Pancreas (tissue), 10 donors: ENCODE measurements at regions not wholly inside any gene's neighbourhood (a gene's known extent, or its start where the extent isn't known, plus 50 kb on each side); places are given as distances from the start of the nearest gene placed in this dataset.
"Not testable (repeated sequence)": the region's sequence is repeated elsewhere in the genome, so short reads cannot be mapped to it uniquely, and the experiment has no call there.

Experiments
- ATAC-seq, 4 donors: fragments of 200-7000 bp; cut with Tn5 transposase; one replicate each; pipeline versions ENCODE4 v1.8.0 to v1.9.1; 2020; ENCODE audit warnings: mild to moderate bottlenecking in 4 of 4, moderate library complexity in 4 of 4
- DNase-seq, 6 donors: peaks; one replicate each; pipeline ENCODE4 v3.0.0-alpha.2; 2020
- FAIRE-seq: peaks from 2 replicates; lab custom pipeline; 2012; peaks lifted over from hg19 to GRCh38; lab: Jason Lieb, UNC
- H3K27ac ChIP-seq, 4 donors: fragments of 200-600 bp; sonication (generic); 1 replicate in 3 of 4; 2 replicates in 1 of 4; pipeline versions ENCODE4 v1.5.0 to v1.8.0; 2020
- H3K27me3 ChIP-seq, 4 donors: fragments of 200-600 bp; one replicate each; pipeline ENCODE4 v1.8.0; 2021
- H3K36me3 ChIP-seq, 3 donors: fragments of 200-600 bp; sonication (generic) in 1 of 3; one replicate each; pipeline versions ENCODE4 v1.5.0 to v1.8.0; 2020 to 2021
- H3K4me1 ChIP-seq, 3 donors: fragments of 200-600 bp; one replicate each; pipeline ENCODE4 v1.8.0; 2021
- H3K4me3 ChIP-seq, 4 donors: fragments of 200-600 bp; sonication (generic) in 2 of 4; one replicate each; pipeline versions ENCODE4 v1.5.0 to v1.8.0; 2020 to 2021
- H3K9me3 ChIP-seq, 4 donors: fragments of 200-600 bp; one replicate each; pipeline ENCODE4 v1.8.0; 2021
- WGBS, 2 donors: extraction: QIAGEN DNeasy Blood & Tissue Kit; methylation state at CpG; one replicate each; pipeline ENCODE4 v1.1.7; 2013; 5-methylcytosine and 5-hydroxymethylcytosine counted together
- intact Hi-C, 3 donors: fragments of 100-400 bp; cut with DNase I; formaldehyde crosslinking; loops; one replicate each; pipeline versions ENCODE4 v1.11.1 to v1.14.2; 2022
- donor health status: healthy with polysubstance abuse.
- donor health status: DM: no; HTN: no; CAD: no; lungs with moderate emphysema.
- donor health status: DM: no; HTN: no; CAD: no.
- donor health status: control.
- donor health status: control.
- donor health status: Bipolar disorder and iron deficiency.
- donor health status: DM: yes; HTN: yes; CAD: no.
- donor health status: DM: no; HTN: no; CAD: no.
- donor health status: DM: no; HTN: no; CAD: no.
- donor health status: DM: yes; HTN: yes; CAD: no.

GRCh38 chr4:49138818-49139217, 152.7 kb downstream of the CWH43 start:
- WGBS, 2 donors: 69 to 82% methylated on average over 4 to 5 of the region's 10 CpGs

DNA sequence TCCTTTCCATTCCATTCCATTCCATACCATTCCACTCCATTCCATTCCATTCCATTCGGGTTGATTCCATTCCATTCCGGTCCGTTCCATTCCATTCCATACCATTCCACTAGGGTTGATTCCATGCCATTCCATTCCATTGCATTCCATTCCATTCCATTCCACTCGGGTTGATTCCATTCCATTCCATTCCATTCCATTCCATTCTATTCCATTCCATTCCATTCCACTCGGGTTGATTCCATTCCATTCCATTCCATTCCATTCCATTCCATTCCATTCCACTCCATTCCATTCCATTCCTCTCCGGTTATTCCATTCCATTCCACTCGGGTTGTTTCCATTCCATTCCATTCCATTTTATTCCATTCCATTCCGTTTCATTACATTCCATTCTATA, 153.4 kb downstream of the CWH43 start:
- H3K27ac ChIP-seq, intact Hi-C loops, H3K36me3 ChIP-seq, FAIRE-seq, DNase-seq, H3K4me3 ChIP-seq, H3K9me3 ChIP-seq, H3K4me1 ChIP-seq, H3K27me3 ChIP-seq: not testable (repeated sequence)
- ATAC-seq: peak; percentile 67 to 82 (median 72)
- WGBS, 2 donors: 69 to 70% methylated on average over 7 of the region's 8 CpGs

More at GRCh38 chr4:49138818-49139217, 152.7 kb downstream of the CWH43 start:
- ATAC-seq, intact Hi-C loops, H3K27ac ChIP-seq, H3K36me3 ChIP-seq, H3K27me3 ChIP-seq, DNase-seq, H3K4me3 ChIP-seq, FAIRE-seq, H3K9me3 ChIP-seq, H3K4me1 ChIP-seq: not testable (repeated sequence)

DNA sequence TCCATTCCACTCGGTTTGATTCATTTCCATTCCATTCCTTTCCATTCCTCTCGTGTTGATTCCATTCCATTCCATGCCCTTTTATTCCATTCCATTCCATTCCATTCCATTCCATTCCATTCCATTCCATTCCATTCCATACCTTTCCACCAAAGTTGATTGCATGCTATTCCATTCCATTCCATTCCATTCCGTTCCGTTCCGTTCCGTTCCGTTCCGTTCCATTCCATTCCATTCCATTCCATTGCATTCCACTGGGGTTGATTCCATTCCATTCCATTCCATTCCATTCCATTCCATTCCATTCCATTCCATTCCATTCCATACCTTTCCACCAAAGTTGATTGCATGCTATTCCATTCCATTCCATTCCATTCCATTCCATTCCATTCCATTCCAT, 154.3 kb downstream of the CWH43 start:
- H3K4me3 ChIP-seq, H3K27me3 ChIP-seq, ATAC-seq, H3K4me1 ChIP-seq, H3K27ac ChIP-seq, H3K36me3 ChIP-seq, intact Hi-C loops, FAIRE-seq, H3K9me3 ChIP-seq: not testable (repeated sequence)
- 34 to 35% methylated on average over 8 of the region's 8 CpGs for WGBS, 2 donors
- DNase-seq: peak in 4 of 6 donors; percentile 28 to 80 (median 52)

- H3K27ac ChIP-seq, H3K27me3 ChIP-seq, FAIRE-seq, H3K9me3 ChIP-seq, intact Hi-C loops, DNase-seq, H3K4me1 ChIP-seq, H3K4me3 ChIP-seq, H3K36me3 ChIP-seq: not testable (repeated sequence)
- ATAC-seq: peak; percentile 39 to 58 (median 49)
- 62 to 68% methylated on average over 5 to 6 of the region's 8 CpGs for WGBS, 2 donors
These were observed 155.9 kb downstream of the CWH43 start for GRCh38 chr4:49141955-49142354.

DNA sequence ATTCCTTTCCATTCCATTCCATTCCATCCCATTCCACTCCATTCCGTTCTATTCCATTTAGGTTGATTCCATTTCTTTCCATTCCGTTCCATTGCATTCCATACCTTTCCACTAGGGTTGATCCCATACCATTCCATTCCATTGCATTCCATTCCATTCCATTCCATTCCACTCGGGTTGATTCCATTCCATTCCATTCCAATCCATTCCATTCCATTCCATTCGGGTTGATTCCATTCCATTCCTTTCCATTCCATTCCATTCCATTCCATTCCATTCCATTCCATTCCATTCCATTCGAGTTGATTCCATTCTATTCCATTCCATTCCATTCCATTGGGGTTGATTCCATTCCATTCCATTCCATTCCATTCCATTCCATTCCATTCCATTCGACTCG, 161.1 kb downstream of the CWH43 start:
- 48 to 58% methylated on average over 7 of the region's 7 CpGs for WGBS, 2 donors
- H3K27me3 ChIP-seq, H3K36me3 ChIP-seq, intact Hi-C loops, H3K27ac ChIP-seq, H3K4me1 ChIP-seq, H3K9me3 ChIP-seq, H3K4me3 ChIP-seq, DNase-seq, FAIRE-seq: not testable (repeated sequence)
- peak; percentile 56 to 72 (median 64) for ATAC-seq

DNA sequence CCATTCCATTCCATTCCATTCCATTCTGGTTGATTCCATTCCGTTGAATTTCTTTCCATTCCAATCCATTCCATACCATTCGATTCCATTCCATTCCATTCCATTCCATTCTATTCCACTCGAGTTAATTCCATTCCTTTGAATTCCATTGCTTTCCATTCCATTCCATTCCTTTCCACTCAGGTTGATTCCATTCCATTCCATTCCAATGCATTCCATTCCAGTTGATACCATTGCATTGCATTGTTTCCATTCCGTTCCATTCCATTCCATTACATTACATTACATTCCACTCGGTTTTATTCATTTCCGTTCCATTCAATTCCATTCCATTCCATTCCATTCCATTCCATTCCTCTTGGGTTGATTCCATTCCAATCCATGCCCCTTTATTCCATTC, 161.5 kb downstream of the CWH43 start:
- H3K27me3 ChIP-seq, H3K4me3 ChIP-seq, DNase-seq, H3K9me3 ChIP-seq, FAIRE-seq, H3K4me1 ChIP-seq, ATAC-seq, H3K27ac ChIP-seq, intact Hi-C loops, H3K36me3 ChIP-seq: not testable (repeated sequence)
- WGBS, 2 donors: 37 to 49% methylated on average over 6 of the region's 6 CpGs

DNA sequence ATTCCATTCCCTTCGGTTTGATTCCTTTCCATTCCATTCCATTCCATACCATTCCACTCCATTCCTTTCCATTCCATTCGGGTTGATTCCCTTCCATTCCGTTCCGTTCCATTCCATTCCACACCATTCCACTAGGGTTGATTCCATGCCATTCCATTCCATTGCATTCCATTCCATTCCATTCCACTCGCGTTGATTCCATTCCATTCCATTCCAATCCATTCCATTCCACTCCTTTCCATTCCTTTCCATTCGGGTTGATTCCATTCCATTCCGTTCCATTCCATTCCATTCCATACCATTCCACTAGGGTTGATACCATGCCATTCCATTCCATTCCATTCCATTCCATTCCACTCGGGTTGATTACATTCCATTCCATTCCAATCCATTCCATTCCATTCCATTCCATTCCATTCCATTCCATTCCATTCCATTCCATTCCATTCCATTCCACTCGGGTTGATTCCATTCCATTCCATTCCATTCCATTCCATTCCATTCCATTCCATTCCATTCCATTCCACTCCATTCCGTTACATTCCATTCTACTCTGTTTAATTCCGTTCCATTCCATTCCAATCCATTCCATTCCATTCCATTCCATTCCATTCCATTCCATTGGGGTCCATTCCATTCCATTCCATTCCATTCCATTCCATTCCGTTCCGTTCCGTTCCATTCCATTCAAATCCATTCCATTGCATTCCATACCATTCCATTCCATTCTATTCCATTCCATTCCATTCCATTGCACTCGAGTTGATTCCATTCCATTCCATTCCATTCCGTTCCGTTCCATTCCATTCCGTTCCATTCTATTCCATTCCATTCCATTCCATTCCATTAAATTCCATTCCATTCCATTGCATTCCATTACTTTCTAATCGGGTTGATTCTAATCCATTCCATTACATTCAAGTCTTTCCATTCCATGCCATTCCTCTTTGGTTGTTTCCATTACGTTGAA, 163.2 kb downstream of the CWH43 start:
- H3K27me3 ChIP-seq, FAIRE-seq, H3K4me3 ChIP-seq, intact Hi-C loops, H3K27ac ChIP-seq, H3K9me3 ChIP-seq, H3K36me3 ChIP-seq, H3K4me1 ChIP-seq: not testable (repeated sequence)
- ATAC-seq (peak; percentile 86 to 95 (median 88)), DNase-seq (peak in 1 of 6 donors; percentile 28)
- WGBS, 2 donors: 50 to 58% methylated on average over 21 of the region's 21 CpGs

DNA sequence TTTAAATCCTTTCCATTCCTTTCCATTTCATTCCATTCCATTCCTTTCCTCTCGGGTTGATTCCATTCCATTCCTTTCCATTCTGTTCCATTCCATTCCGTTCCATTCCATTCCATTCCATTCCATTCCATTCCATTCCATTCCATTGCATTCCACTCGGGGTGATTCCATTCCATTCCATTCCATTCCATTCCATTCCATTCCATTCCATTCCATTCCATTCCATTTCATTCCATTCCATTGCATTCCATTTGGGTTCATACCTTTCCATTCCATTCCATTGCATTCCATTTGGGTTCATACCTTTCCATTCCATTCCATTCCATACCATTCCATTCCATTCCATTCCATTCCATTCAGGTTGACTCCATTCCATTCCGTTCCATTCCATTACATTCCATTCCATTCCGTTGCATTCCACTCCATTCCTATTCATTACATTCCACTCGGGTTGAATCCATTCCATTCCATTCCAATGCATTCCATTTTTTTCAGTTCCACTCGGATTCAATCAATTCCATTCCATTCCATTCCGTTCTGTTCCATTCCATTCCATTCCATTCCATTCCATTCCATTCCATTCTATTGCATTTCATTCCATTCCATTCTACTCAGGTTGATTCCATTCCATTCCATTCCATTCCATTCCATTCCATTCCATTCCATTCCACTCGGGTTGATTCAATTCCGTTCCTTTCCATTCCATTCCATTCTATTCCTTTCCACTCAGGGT, 164.4 kb downstream of the CWH43 start:
- not testable (repeated sequence) for FAIRE-seq, H3K36me3 ChIP-seq, H3K9me3 ChIP-seq, DNase-seq, H3K4me3 ChIP-seq, H3K27ac ChIP-seq, H3K4me1 ChIP-seq, H3K27me3 ChIP-seq
- intact Hi-C loops: loop anchor here in 1 of 3 donors (10.0 kb wide), 1 partner anchor 46 kb away; no protein-coding TSS in a partner anchor
- peak; percentile 21 to 33 (median 26) for ATAC-seq
- WGBS, 2 donors: 35% methylated on average over 10 of the region's 10 CpGs

- intact Hi-C loops: loop anchor here in 1 of 3 donors (10.0 kb wide), 1 partner anchor 48 kb away; no protein-coding TSS in a partner anchor
- not testable (repeated sequence) for H3K4me1 ChIP-seq, FAIRE-seq, H3K27me3 ChIP-seq, H3K27ac ChIP-seq, H3K36me3 ChIP-seq, DNase-seq, H3K4me3 ChIP-seq, H3K9me3 ChIP-seq
- 68 to 77% methylated on average over 11 of the region's 11 CpGs for whole genome bisulfite sequencing, 2 donors
- ATAC-seq: peak in 3 of 4 donors; percentile 30 to 45 (median 39)
These were observed 166.9 kb downstream of the CWH43 start for GRCh38 chr4:49153011-49153410.

GRCh38 chr4:49154308-49155103, 168.4 kb downstream of the CWH43 start:
- 40 to 47% methylated on average over 11 of the region's 11 CpGs for WGBS, 2 donors
- not testable (repeated sequence) for H3K4me1 ChIP-seq, DNase-seq, H3K4me3 ChIP-seq, H3K36me3 ChIP-seq, FAIRE-seq, H3K9me3 ChIP-seq, H3K27me3 ChIP-seq, H3K27ac ChIP-seq
- peak; percentile 66 to 80 (median 74) for ATAC-seq
- intact Hi-C loops: loop anchor here in 1 of 3 donors (10.0 kb wide), 1 partner anchor 50 kb away; no protein-coding TSS in a partner anchor

- not testable (repeated sequence) for ATAC-seq, DNase-seq, H3K27me3 ChIP-seq, H3K36me3 ChIP-seq, H3K4me3 ChIP-seq, H3K27ac ChIP-seq, H3K4me1 ChIP-seq, FAIRE-seq, H3K9me3 ChIP-seq
- WGBS, 2 donors: 57 to 63% methylated on average over 7 of the region's 7 CpGs
- intact Hi-C loops: loop anchor here in 1 of 3 donors (10.0 kb wide), 1 partner anchor 50 kb away; no protein-coding TSS in a partner anchor
These were observed 169.2 kb downstream of the CWH43 start for GRCh38 chr4:49155270-49155669.
